Nephron (organoid): ENCODE measurements at regions not wholly inside any gene's neighbourhood (a gene's known extent, or its start where the extent isn't known, plus 50 kb on each side); places are given as distances from the start of the nearest gene placed in this dataset.

Experiments used
- H3K27ac Mint-ChIP-seq, 3 experiments: 2 replicates each; pipeline ENCODE4 v1.8.0; 2020; ENCODE audit warnings: mixed read lengths in 3 of 3, mild to moderate bottlenecking in 2 of 3, moderate library complexity in 1 of 3
- H3K27me3 Mint-ChIP-seq: 2 replicates; pipeline ENCODE4 v1.8.0; 2021; ENCODE audit warnings: low read depth, mild to moderate bottlenecking, moderate library complexity, mixed read lengths
- H3K36me3 Mint-ChIP-seq: 2 replicates; pipeline ENCODE4 v1.8.0; 2020; ENCODE audit warnings: low read depth, mixed read lengths
- H3K4me1 Mint-ChIP-seq: 2 replicates; pipeline ENCODE4 v1.8.0; 2020; ENCODE audit warnings: mixed read lengths
- H3K4me3 Mint-ChIP-seq, 3 experiments: 2 replicates each; pipeline ENCODE4 v1.8.0; 2020; ENCODE audit warnings: mild to moderate bottlenecking in 3 of 3, mixed read lengths in 3 of 3, moderate library complexity in 2 of 3
- H3K9me3 Mint-ChIP-seq: 2 replicates; pipeline ENCODE4 v1.8.0; 2020; ENCODE audit warnings: mixed read lengths
- CTCF ChIP-seq, 3 experiments: fragments of 200-600 bp; sonication (generic); IDR thresholded peaks; one replicate each; pipeline ENCODE4 v1.5.0; 2021; ENCODE audit warnings: antibody characterized with exemption in 3 of 3; ENCODE audit not compliant: unreplicated experiment in 3 of 3

- no peak for TF ChIP-seq CTCF (IDR thresholded peaks at IDR 0.05; ENCODE audit: unreplicated experiment in 3 of 3)
These were observed 1586.6 kb downstream of the SI start for GRCh38 chr3:163491714-163492113.

GRCh38 chr3:163490119-163490518 is 1588.2 kb downstream of the SI start:
- Mint-ChIP-seq H3K4me1 (no peaks in the 10 kb centered on the region), H3K27me3 (no peaks in the 10 kb centered on the region), H3K27ac (no peak overlapping the region), H3K4me3 (no peak overlapping the region), H3K9me3 (no peaks in the 10 kb centered on the region), H3K36me3 (no peaks in the 10 kb centered on the region)
- TF ChIP-seq CTCF (IDR thresholded peaks at IDR 0.05; ENCODE audit: unreplicated experiment in 3 of 3): peak in 1 of 3 experiments; percentile 21

More at GRCh38 chr3:163491714-163492113, 1586.6 kb downstream of the SI start:
- H3K4me3 Mint-ChIP-seq: no peak overlapping the region
- H3K36me3 Mint-ChIP-seq: no peaks in the 10 kb centered on the region
- H3K27me3 Mint-ChIP-seq: no peaks in the 10 kb centered on the region
- H3K9me3 Mint-ChIP-seq: no peaks in the 10 kb centered on the region
- H3K4me1 Mint-ChIP-seq: no peaks in the 10 kb centered on the region
- no peak overlapping the region for H3K27ac Mint-ChIP-seq

- no peaks in the 10 kb centered on the region for H3K27me3 Mint-ChIP-seq
- no peak overlapping the region for H3K27ac Mint-ChIP-seq
- no peak for TF ChIP-seq CTCF (IDR thresholded peaks at IDR 0.05; ENCODE audit: unreplicated experiment in 3 of 3)
- H3K4me1 Mint-ChIP-seq: no peaks in the 10 kb centered on the region
- H3K36me3 Mint-ChIP-seq: no peaks in the 10 kb centered on the region
- no peak overlapping the region for H3K4me3 Mint-ChIP-seq
- H3K9me3 Mint-ChIP-seq: no peaks in the 10 kb centered on the region
These were observed 1595.6 kb downstream of the SI start for GRCh38 chr3:163482695-163483094.

- no peak overlapping the region for H3K4me3 Mint-ChIP-seq
These were observed 1596.6 kb downstream of the SI start for GRCh38 chr3:163481738-163482137.

GRCh38 chr3:163476179-163476578 is 1602.1 kb downstream of the SI start:
- H3K27me3 Mint-ChIP-seq: no peaks in the 10 kb centered on the region
- TF ChIP-seq CTCF (IDR thresholded peaks at IDR 0.05; ENCODE audit: unreplicated experiment in 3 of 3): peak in 2 of 3 experiments; percentile 13 to 34

More at GRCh38 chr3:163481738-163482137, 1596.6 kb downstream of the SI start:
- no peak for TF ChIP-seq CTCF (IDR thresholded peaks at IDR 0.05; ENCODE audit: unreplicated experiment in 3 of 3)
- Mint-ChIP-seq H3K27me3 (no peaks in the 10 kb centered on the region), H3K27ac (no peak overlapping the region), H3K36me3 (no peaks in the 10 kb centered on the region), H3K9me3 (no peaks in the 10 kb centered on the region), H3K4me1 (no peaks in the 10 kb centered on the region)

GRCh38 chr3:163474766-163475165 is 1603.5 kb downstream of the SI start:
- no peak overlapping the region for H3K4me3 Mint-ChIP-seq
- no peaks in the 10 kb centered on the region for H3K4me1 Mint-ChIP-seq
- no peak for TF ChIP-seq CTCF (IDR thresholded peaks at IDR 0.05; ENCODE audit: unreplicated experiment in 3 of 3)
- H3K9me3 Mint-ChIP-seq: peaks cover 4% of the 10 kb centered on the region
- no peak overlapping the region for H3K27ac Mint-ChIP-seq
- no peaks in the 10 kb centered on the region for H3K27me3 Mint-ChIP-seq
- no peaks in the 10 kb centered on the region for H3K36me3 Mint-ChIP-seq

More at GRCh38 chr3:163476179-163476578, 1602.1 kb downstream of the SI start:
- Mint-ChIP-seq H3K4me1 (no peaks in the 10 kb centered on the region), H3K9me3 (peaks cover 4% of the 10 kb centered on the region), H3K27ac (no peak overlapping the region), H3K36me3 (no peaks in the 10 kb centered on the region), H3K4me3 (no peak overlapping the region)
